Uterus (tissue), 2 donors: ENCODE measurements at regions not wholly inside any gene's neighbourhood (a gene's known extent, or its start where the extent isn't known, plus 50 kb on each side); places are given as distances from the start of the nearest gene placed in this dataset.

Source experiments
- CTCF ChIP-seq, 4 experiments: fragments of 200-600 bp in 2 of 4; fragments of 450-650 bp in 2 of 4; sonication (generic) in 2 of 4; IDR thresholded peaks; one replicate each; pipeline ENCODE4 v1.5.1; 2016 to 2019; ENCODE audit warnings: antibody characterized with exemption in 4 of 4, mild to moderate bottlenecking in 2 of 4, moderate library complexity in 1 of 4
- POLR2A ChIP-seq, 2 donors: fragments of 450-650 bp; IDR thresholded peaks; one replicate each; pipeline ENCODE4 v1.6.1; 2016; ENCODE audit warnings: antibody characterized with exemption in 2 of 2, mild to moderate bottlenecking in 1 of 2, moderate library complexity in 1 of 2

- no peak for TF ChIP-seq CTCF (IDR thresholded peaks at IDR 0.05)
- TF ChIP-seq POLR2A (IDR thresholded peaks at IDR 0.05) = no peak
Measured at GRCh38 chr3:176683382-176683781, 513.9 kb downstream of the TBL1XR1 start.
